ENCODE measurements at regions not wholly inside any gene's neighbourhood (a gene's known extent, or its start where the extent isn't known, plus 50 kb on each side); places are given as distances from the start of the nearest gene placed in this dataset.

DNA sequence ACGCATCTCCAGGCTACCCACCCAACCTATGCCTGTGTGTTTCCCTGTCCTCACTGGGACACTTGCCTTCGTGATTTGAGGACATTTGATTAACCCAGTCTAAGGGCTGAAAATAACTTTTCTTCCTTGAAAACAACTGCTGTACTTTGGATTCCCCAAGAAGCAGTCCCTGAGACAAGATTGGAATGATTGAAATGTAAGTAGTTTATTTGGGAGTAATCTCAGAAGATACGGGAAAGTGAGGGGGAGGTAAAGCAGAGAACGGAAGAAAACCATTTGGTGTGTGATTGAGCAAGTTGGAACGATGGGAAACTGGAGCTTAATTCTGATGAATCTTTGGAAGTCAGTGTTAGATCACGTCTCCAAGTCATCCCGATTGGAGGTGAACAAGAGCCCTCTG is 143.8 kb upstream of the LMCD1 start:
- TF ChIP-seq, protein P1, sequence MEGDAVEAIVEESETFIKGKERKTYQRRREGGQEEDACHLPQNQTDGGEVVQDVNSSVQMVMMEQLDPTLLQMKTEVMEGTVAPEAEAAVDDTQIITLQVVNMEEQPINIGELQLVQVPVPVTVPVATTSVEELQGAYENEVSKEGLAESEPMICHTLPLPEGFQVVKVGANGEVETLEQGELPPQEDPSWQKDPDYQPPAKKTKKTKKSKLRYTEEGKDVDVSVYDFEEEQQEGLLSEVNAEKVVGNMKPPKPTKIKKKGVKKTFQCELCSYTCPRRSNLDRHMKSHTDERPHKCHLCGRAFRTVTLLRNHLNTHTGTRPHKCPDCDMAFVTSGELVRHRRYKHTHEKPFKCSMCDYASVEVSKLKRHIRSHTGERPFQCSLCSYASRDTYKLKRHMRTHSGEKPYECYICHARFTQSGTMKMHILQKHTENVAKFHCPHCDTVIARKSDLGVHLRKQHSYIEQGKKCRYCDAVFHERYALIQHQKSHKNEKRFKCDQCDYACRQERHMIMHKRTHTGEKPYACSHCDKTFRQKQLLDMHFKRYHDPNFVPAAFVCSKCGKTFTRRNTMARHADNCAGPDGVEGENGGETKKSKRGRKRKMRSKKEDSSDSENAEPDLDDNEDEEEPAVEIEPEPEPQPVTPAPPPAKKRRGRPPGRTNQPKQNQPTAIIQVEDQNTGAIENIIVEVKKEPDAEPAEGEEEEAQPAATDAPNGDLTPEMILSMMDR (IDR thresholded peaks at IDR 0.05; ENCODE audit: low read length, missing control alignments): no peak
- H3K4me3 ChIP-seq (replicated peaks; ENCODE audit: low read depth, low read length): no peak overlapping the region
- DNase-seq (ENCODE audit: low read depth): no peak

DNA sequence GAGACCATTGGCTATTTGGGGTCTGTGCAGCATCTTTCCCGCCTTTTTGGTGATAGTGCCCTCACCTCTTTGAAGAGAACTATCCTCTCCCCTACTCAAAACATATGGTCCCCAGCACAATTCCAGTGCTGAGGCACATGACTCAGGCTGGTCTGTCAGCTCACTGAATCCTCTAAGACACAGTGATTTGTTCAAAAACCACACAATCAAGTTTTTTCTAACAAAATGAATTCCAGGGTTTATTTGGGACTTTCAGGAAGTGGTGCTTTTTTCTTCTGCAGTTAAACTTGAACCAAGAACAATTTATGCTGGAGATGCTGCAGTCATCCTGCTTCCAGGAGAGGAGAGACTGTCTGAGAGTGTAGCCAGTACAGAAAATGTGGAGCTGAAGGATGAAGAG is 142.5 kb upstream of the LMCD1 start:
- TF ChIP-seq, protein P1 (IDR thresholded peaks at IDR 0.05; ENCODE audit: low read length, missing control alignments): no peak
- H3K4me3 ChIP-seq (replicated peaks; ENCODE audit: low read depth, low read length): no peak overlapping the region
- no peak for DNase-seq (ENCODE audit: low read depth)

DNA sequence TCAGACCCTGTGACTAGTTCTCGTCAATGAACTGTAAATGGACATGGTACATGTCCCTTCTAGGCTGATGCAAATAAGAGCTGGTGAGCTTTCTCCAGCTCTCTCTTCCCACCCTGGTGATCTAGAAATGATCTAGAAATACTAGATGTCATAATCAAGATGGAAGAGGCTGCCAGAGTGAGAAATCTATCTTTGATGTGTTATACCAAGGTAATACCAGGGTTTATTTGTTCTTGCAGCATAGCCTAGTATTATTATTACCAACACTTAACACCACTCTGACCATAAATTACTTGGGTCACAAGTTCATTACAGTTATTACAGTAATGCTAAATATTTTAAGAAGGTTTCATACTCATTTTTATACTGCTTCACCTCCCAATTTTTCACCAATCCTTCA is 138.4 kb upstream of the LMCD1 start:
- no peak for DNase-seq (ENCODE audit: low read depth)
- TF ChIP-seq, protein P1 (IDR thresholded peaks at IDR 0.05; ENCODE audit: low read length, missing control alignments): no peak
- no peak overlapping the region for H3K4me3 ChIP-seq (replicated peaks; ENCODE audit: low read depth, low read length)

DNA sequence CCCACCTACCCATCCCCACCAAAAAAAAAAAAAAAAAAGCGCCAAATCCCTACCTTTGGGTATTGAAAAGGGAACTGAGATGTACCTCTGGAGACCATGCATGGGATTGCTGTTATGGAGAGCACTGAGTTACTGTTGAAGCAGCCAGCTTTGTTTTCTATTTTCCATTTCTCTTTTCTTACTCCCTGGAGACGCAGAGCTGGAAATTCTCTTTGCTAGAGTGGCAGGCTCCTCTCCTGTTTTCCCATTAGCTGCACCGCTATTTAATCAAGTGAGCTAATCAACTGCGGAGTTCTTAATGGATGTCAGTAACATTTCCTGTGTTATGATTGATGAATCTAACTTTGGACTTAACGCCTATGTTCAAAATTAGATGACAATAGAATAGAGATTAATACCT is 136.1 kb upstream of the LMCD1 start:
- no peak overlapping the region for H3K4me3 ChIP-seq (replicated peaks; ENCODE audit: low read depth, low read length)
- TF ChIP-seq, protein P1 (IDR thresholded peaks at IDR 0.05; ENCODE audit: low read length, missing control alignments): no peak
- no peak for DNase-seq (ENCODE audit: low read depth)

DNA sequence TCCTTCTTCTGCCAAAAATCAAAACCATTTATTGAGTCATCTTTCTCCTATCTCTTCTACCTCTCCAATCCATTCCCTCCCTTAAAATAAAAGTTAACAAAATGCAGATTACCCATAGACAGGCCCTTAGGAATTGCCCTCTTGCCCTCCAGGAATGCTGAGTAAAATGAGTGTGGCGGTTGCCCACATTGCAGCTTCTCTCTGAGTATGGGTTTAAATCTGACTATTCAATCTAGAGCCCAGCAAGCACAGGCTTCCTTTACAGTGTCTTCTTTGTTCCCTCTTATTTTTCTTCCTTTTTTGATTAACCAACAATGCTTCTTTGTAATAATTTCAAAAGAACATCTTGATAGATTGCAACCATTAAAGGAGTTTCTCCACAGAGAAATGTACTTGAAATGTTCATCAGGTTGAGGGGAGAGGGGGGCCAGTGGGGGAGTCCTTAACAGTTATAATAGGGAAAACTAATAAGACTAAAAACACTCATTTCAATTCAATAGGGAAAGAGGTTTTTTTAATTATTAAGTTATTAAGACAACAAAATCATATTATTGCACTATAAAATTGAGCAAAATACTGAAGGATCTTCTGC is 135.3 kb upstream of the LMCD1 start:
- no peak for DNase-seq (ENCODE audit: low read depth)
- no peak overlapping the region for H3K4me3 ChIP-seq (replicated peaks; ENCODE audit: low read depth, low read length)
- TF ChIP-seq, protein P1 (IDR thresholded peaks at IDR 0.05; ENCODE audit: low read length, missing control alignments): no peak

DNA sequence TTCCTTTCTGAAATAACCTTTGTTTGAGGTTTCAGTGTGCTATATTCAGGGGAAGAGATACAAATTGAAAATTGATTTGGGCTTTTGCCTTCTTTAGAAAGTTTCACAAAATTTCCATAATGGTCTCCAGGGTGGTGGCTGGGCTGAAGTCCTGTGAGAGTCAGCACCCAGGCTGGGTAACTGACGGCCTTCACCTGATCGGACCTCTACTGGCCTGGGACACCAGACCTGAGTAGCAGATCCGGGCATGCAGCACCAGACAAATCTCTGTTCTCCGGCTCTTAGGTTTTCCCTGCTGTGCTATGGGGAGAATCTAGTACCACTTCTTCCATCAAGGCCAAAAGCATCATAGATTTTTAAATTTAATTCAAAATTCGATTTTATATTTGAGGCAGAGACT is 133.0 kb upstream of the LMCD1 start:
- no peak for DNase-seq (ENCODE audit: low read depth)
- TF ChIP-seq, protein P1 (IDR thresholded peaks at IDR 0.05; ENCODE audit: low read length, missing control alignments): no peak
- no peak overlapping the region for H3K4me3 ChIP-seq (replicated peaks; ENCODE audit: low read depth, low read length)

DNA sequence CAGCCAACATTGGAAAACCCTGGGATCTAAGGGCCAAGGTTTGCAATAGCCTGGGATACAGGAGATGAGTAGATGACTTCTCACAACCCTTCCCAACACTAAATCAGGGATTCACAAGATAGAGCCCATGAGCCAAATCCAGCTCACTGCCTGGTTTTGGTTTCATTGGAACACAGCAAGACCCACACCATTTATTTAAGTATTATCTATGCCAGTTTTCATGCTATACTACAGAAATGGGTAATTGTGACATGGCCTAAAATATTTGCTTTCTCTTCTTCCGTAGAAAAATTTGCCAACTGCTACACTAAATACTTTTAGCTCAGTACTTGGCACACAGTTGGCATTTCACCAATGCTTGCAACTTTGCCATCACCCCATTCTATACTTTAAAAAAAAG is 132.0 kb upstream of the LMCD1 start:
- TF ChIP-seq, protein P1 (IDR thresholded peaks at IDR 0.05; ENCODE audit: low read length, missing control alignments): no peak
- no peak for DNase-seq (ENCODE audit: low read depth)

More for the DNA sequence above, 132.0 kb upstream of the LMCD1 start:
- no peak overlapping the region for H3K4me3 ChIP-seq (replicated peaks; ENCODE audit: low read depth, low read length)
